ENCODE measurements at regions not wholly inside any gene's neighbourhood (a gene's known extent, or its start where the extent isn't known, plus 50 kb on each side); places are given as distances from the start of the nearest gene placed in this dataset.

DNA sequence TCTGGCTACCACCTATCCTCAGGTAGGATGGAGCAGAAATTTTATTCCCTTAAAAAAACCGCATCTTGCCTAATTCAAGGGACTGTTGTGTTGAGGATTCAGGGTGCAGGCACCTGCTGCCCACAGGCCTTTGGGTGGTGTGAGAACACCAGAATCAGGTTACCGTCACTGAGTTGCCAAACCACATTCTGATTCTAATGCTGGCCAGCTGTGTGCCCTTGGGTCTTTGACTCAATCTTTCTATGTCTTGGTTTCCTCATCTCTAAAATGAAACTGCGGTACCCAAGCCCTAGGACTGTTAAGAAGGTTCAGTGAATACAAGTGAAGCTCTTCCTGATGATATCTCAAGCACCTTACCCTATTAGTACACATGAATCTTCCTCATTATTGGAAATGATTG is 827.3 kb downstream of the DHX35 start:
- TF ChIP-seq SPI1 (IDR thresholded peaks at IDR 0.05; ENCODE audit: low read depth, low read length) = no peak
- no peak for TF ChIP-seq POLR2A (IDR thresholded peaks at IDR 0.05; ENCODE audit: low read depth, low read length)

Data from GM12891 (cell line).